GM10266 (cell line): ENCODE measurements at regions not wholly inside any gene's neighbourhood (a gene's known extent, or its start where the extent isn't known, plus 50 kb on each side); places are given as distances from the start of the nearest gene placed in this dataset.

ENCODE experiments used
- DNase-seq: peaks from one replicate; pipeline ENCODE4 v3.0.0; 2012; ENCODE audit errors: extremely low spot score
- CTCF ChIP-seq: IDR thresholded peaks from 2 replicates; pipeline ENCODE4 v1.5.1; 2012; ENCODE audit warnings: mild to moderate bottlenecking, low read depth; ENCODE audit not compliant: control insufficient read depth, insufficient read depth; ENCODE audit errors: missing control alignments

GRCh38 chr20:48015943-48016723 is 230.9 kb upstream of the SULF2 start:
- no peak for TF ChIP-seq CTCF
- no peak for DNase-seq

- no peak for DNase-seq
- no peak for TF ChIP-seq CTCF
Measured at GRCh38 chr20:48015141-48015910, 230.0 kb upstream of the SULF2 start.

- TF ChIP-seq CTCF: no peak
- DNase-seq: no peak
Measured at GRCh38 chr20:48012401-48012974, 227.2 kb upstream of the SULF2 start.

- no peak for DNase-seq
Measured at GRCh38 chr20:48011025-48011424, 225.7 kb upstream of the SULF2 start.

GRCh38 chr20:48010623-48011022 is 225.3 kb upstream of the SULF2 start:
- no peak for DNase-seq
- TF ChIP-seq CTCF: no peak

More at GRCh38 chr20:48011025-48011424, 225.7 kb upstream of the SULF2 start:
- no peak for TF ChIP-seq CTCF

- DNase-seq: no peak
- no peak for TF ChIP-seq CTCF
Measured at GRCh38 chr20:48008850-48009515, 223.7 kb upstream of the SULF2 start.
